Adrenal gland (tissue), 9 donors: ENCODE measurements at regions not wholly inside any gene's neighbourhood (a gene's known extent, or its start where the extent isn't known, plus 50 kb on each side); places are given as distances from the start of the nearest gene placed in this dataset.

Experiments
- DNase-seq, 7 donors: peaks; one replicate each; pipeline ENCODE4 v3.0.0-alpha.2; 2019 to 2020
- H3K27ac ChIP-seq, 5 donors: fragments of 200-600 bp; sonication (generic) in 4 of 5; 1 replicate in 3 of 5; 2 replicates in 2 of 5; pipeline versions ENCODE4 v1.5.1 to v1.8.0; 2016 to 2020; ENCODE audit warnings: mild to moderate bottlenecking in 1 of 5
- H3K27me3 ChIP-seq: fragments of 200-600 bp; 2 replicates; pipeline ENCODE4 v1.8.0; 2021
- H3K36me3 ChIP-seq, 2 donors: fragments of 200-600 bp; replicated peaks in 1 of 2; 1 replicate in 1 of 2; 2 replicates in 1 of 2; pipeline versions ENCODE4 v1.5.1 to v1.8.0; 2018 to 2022
- H3K4me1 ChIP-seq, 2 donors: fragments of 200-600 bp; replicated peaks in 1 of 2; 1 replicate in 1 of 2; 2 replicates in 1 of 2; pipeline versions ENCODE4 v1.5.1 to v1.8.0; 2018 to 2021
- H3K4me3 ChIP-seq, 4 donors: fragments of 200-600 bp; sonication (generic) in 3 of 4; one replicate each; pipeline ENCODE4 v1.5.1; 2016 to 2018
- H3K9me3 ChIP-seq, 3 donors: fragments of 200-600 bp; sonication (generic) in 1 of 3; replicated peaks in 1 of 3; 1 replicate in 2 of 3; 2 replicates in 1 of 3; pipeline versions ENCODE4 v1.5.1 to v1.8.0; 2016 to 2021
- CTCF ChIP-seq, 6 experiments: fragments of 450-650 bp in 4 of 6; fragments of 200-600 bp in 2 of 6; sonication (generic) in 1 of 6; IDR thresholded peaks; 1 replicate in 5 of 6; 2 replicates in 1 of 6; pipeline versions ENCODE4 v1.5.1 to v1.8.0; 2016 to 2021; ENCODE audit warnings: antibody characterized with exemption in 6 of 6, mild to moderate bottlenecking in 2 of 6, moderate library complexity in 1 of 6
- POLR2A ChIP-seq, 2 donors: fragments of 450-650 bp; IDR thresholded peaks; one replicate each; pipeline ENCODE4 v1.6.1; 2017; ENCODE audit warnings: antibody characterized with exemption in 2 of 2, mild to moderate bottlenecking in 2 of 2, moderate library complexity in 1 of 2
- WGBS, 4 donors: extraction: QIAGEN DNeasy Blood & Tissue Kit in 2 of 4; methylation state at CpG; one replicate each; pipeline versions ENCODE4 v1.1.5 to v1.1.7; 2013 to 2017; 5-methylcytosine and 5-hydroxymethylcytosine counted together
- intact Hi-C, 2 donors: fragments of 100-400 bp; cut with DNase I; formaldehyde crosslinking; loops; one replicate each; pipeline versions ENCODE4 v1.14.1 to v1.15.0; 2022 to 2023
- donor health status: healthy with polysubstance abuse.
- donor health status: Bipolar disorder and iron deficiency.
- donor health status: DM: yes; HTN: yes; CAD: no.
- donor health status: DM: no; HTN: no; CAD: no.
- donor health status: DM: no; HTN: no; CAD: no.

GRCh38 chr1:191831572-191831971, 326.7 kb upstream of the RGS18 start:
- Histone ChIP-seq H3K4me1 (no peaks in the 10 kb centered on the region), H3K36me3 (no peaks in the 10 kb centered on the region), H3K27ac (no peak overlapping the region), H3K4me3 (no peak overlapping the region), H3K9me3 (no peaks in the 10 kb centered on the region), H3K27me3 (no peaks in the 10 kb centered on the region)
- WGBS, 4 donors: 59 to 73% (median 65%) methylated on average over 4 of the region's 4 CpGs
- DNase-seq: no peak
- TF ChIP-seq CTCF (IDR thresholded peaks at IDR 0.05): no peak
- TF ChIP-seq POLR2A (IDR thresholded peaks at IDR 0.05): no peak
- intact Hi-C loops: no loop called here

GRCh38 chr1:191839891-191840290, 318.4 kb upstream of the RGS18 start:
- no peaks in the 10 kb centered on the region for H3K36me3 ChIP-seq
- H3K27me3 ChIP-seq: no peaks in the 10 kb centered on the region
- no peak overlapping the region for H3K4me3 ChIP-seq
- H3K27ac ChIP-seq: no peak overlapping the region
- TF ChIP-seq POLR2A (IDR thresholded peaks at IDR 0.05): no peak
- no peaks in the 10 kb centered on the region for H3K4me1 ChIP-seq
- WGBS, 4 donors: 45 to 51% (median 46%) methylated on average over 2 of the region's 2 CpGs
- no peaks in the 10 kb centered on the region for H3K9me3 ChIP-seq
- intact Hi-C loops: no loop called here
- no peak for DNase-seq

- no peaks in the 10 kb centered on the region for H3K36me3 ChIP-seq
- H3K9me3 ChIP-seq: no peaks in the 10 kb centered on the region
- no peaks in the 10 kb centered on the region for H3K4me1 ChIP-seq
- TF ChIP-seq POLR2A (IDR thresholded peaks at IDR 0.05) (no peak), CTCF (IDR thresholded peaks at IDR 0.05) (no peak)
- intact Hi-C loops: no loop called here
- H3K27me3 ChIP-seq: no peaks in the 10 kb centered on the region
- no peak overlapping the region for H3K4me3 ChIP-seq
- DNase-seq: no peak
- H3K27ac ChIP-seq: no peak overlapping the region
- 77 to 93% (median 85%) methylated on average over 1 of the region's 1 CpG for WGBS, 4 donors
These were observed 306.3 kb upstream of the RGS18 start for GRCh38 chr1:191851799-191852595.

- Histone ChIP-seq H3K36me3 (no peaks in the 10 kb centered on the region), H3K27ac (no peak overlapping the region), H3K4me1 (no peaks in the 10 kb centered on the region), H3K9me3 (no peaks in the 10 kb centered on the region), H3K27me3 (no peaks in the 10 kb centered on the region), H3K4me3 (no peak overlapping the region)
- intact Hi-C loops: no loop called here
- TF ChIP-seq CTCF (IDR thresholded peaks at IDR 0.05) (no peak), POLR2A (IDR thresholded peaks at IDR 0.05) (no peak)
- DNase-seq: no peak
- 80 to 92% (median 86%) methylated on average over 1 of the region's 1 CpG for WGBS, 4 donors
These were observed 305.4 kb upstream of the RGS18 start for GRCh38 chr1:191852907-191853306.

- H3K27ac ChIP-seq: no peak overlapping the region
- WGBS, 4 donors: 55 to 89% (median 65%) methylated on average over 1 of the region's 1 CpG
These were observed 300.7 kb upstream of the RGS18 start for GRCh38 chr1:191857600-191857999.

More at GRCh38 chr1:191857600-191857999, 300.7 kb upstream of the RGS18 start:
- no peaks in the 10 kb centered on the region for H3K36me3 ChIP-seq
- H3K9me3 ChIP-seq: no peaks in the 10 kb centered on the region
- TF ChIP-seq CTCF (IDR thresholded peaks at IDR 0.05): no peak
- intact Hi-C loops: no loop called here
- no peak for DNase-seq
- no peak overlapping the region for H3K4me3 ChIP-seq
- no peaks in the 10 kb centered on the region for H3K27me3 ChIP-seq
- H3K4me1 ChIP-seq: no peaks in the 10 kb centered on the region
